ENCODE measurements at regions not wholly inside any gene's neighbourhood (a gene's known extent, or its start where the extent isn't known, plus 50 kb on each side); places are given as distances from the start of the nearest gene placed in this dataset.

DNA sequence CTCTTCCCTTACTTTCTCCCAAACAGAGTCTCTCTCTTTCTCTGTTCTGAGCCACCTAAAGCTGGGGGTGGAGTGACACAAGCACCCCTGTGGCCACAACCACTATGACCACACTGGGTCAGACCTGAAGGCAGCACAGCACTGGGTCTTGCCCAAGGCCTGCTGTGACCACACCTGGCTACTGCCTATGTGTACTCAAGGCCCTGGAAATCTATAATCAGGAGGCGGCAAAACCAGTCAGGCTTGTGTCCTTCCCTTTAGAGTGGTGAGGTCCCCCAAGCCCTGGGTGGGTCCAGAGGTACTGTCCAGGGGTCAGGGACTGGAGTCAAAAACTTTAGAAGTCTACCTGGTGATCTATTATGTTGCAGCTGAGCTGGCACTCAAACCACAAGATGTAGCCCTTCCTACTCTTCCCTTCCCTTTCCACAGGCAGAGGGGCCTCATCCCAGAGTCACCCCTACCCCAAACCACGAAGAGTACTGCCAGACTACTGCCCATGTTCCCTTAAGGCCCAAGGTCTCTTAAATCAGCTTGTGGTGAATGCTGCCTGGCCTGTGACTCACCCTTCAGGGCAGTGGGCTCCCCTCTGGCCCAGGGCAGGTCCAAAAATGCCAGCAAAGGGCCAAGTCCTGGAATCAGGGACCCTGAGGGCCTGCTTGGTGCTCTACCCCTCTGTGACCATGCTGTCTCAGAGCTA is 179.8 kb upstream of the DYRK2 start:
- TF ChIP-seq, protein P1, sequence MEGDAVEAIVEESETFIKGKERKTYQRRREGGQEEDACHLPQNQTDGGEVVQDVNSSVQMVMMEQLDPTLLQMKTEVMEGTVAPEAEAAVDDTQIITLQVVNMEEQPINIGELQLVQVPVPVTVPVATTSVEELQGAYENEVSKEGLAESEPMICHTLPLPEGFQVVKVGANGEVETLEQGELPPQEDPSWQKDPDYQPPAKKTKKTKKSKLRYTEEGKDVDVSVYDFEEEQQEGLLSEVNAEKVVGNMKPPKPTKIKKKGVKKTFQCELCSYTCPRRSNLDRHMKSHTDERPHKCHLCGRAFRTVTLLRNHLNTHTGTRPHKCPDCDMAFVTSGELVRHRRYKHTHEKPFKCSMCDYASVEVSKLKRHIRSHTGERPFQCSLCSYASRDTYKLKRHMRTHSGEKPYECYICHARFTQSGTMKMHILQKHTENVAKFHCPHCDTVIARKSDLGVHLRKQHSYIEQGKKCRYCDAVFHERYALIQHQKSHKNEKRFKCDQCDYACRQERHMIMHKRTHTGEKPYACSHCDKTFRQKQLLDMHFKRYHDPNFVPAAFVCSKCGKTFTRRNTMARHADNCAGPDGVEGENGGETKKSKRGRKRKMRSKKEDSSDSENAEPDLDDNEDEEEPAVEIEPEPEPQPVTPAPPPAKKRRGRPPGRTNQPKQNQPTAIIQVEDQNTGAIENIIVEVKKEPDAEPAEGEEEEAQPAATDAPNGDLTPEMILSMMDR (IDR thresholded peaks at IDR 0.05 in 2 of 3, conservative IDR thresholded peaks at IDR 0.05 in 1 of 3; ENCODE audit: borderline replicate concordance in 1 of 3, insufficient read depth in 1 of 3, low read depth in 2 of 3, low read length in 2 of 3) = no peak
- TF ChIP-seq CEBPB (IDR thresholded peaks at IDR 0.05; ENCODE audit: low read depth) = no peak
- no peak for TF ChIP-seq EZH2 (IDR thresholded peaks at IDR 0.05)
- TF ChIP-seq, protein P2, sequence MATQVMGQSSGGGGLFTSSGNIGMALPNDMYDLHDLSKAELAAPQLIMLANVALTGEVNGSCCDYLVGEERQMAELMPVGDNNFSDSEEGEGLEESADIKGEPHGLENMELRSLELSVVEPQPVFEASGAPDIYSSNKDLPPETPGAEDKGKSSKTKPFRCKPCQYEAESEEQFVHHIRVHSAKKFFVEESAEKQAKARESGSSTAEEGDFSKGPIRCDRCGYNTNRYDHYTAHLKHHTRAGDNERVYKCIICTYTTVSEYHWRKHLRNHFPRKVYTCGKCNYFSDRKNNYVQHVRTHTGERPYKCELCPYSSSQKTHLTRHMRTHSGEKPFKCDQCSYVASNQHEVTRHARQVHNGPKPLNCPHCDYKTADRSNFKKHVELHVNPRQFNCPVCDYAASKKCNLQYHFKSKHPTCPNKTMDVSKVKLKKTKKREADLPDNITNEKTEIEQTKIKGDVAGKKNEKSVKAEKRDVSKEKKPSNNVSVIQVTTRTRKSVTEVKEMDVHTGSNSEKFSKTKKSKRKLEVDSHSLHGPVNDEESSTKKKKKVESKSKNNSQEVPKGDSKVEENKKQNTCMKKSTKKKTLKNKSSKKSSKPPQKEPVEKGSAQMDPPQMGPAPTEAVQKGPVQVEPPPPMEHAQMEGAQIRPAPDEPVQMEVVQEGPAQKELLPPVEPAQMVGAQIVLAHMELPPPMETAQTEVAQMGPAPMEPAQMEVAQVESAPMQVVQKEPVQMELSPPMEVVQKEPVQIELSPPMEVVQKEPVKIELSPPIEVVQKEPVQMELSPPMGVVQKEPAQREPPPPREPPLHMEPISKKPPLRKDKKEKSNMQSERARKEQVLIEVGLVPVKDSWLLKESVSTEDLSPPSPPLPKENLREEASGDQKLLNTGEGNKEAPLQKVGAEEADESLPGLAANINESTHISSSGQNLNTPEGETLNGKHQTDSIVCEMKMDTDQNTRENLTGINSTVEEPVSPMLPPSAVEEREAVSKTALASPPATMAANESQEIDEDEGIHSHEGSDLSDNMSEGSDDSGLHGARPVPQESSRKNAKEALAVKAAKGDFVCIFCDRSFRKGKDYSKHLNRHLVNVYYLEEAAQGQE (IDR thresholded peaks at IDR 0.05; ENCODE audit: low read depth) = no peak
- no peak for TF ChIP-seq TCF7L2 (IDR thresholded peaks at IDR 0.05; ENCODE audit: borderline replicate concordance, extremely low read depth, insufficient read depth, insufficient read length)
- TF ChIP-seq SRF (IDR thresholded peaks at IDR 0.05; ENCODE audit: low read depth) = no peak
- no peak for TF ChIP-seq RAD21 (IDR thresholded peaks at IDR 0.05; ENCODE audit: low read depth)
- no peak for TF ChIP-seq SIN3A (IDR thresholded peaks at IDR 0.05; ENCODE audit: low read depth)
- no peak for TF ChIP-seq POLR2AphosphoS5 (IDR thresholded peaks at IDR 0.05; ENCODE audit: low read depth, low read length)
- TF ChIP-seq, protein P3, sequence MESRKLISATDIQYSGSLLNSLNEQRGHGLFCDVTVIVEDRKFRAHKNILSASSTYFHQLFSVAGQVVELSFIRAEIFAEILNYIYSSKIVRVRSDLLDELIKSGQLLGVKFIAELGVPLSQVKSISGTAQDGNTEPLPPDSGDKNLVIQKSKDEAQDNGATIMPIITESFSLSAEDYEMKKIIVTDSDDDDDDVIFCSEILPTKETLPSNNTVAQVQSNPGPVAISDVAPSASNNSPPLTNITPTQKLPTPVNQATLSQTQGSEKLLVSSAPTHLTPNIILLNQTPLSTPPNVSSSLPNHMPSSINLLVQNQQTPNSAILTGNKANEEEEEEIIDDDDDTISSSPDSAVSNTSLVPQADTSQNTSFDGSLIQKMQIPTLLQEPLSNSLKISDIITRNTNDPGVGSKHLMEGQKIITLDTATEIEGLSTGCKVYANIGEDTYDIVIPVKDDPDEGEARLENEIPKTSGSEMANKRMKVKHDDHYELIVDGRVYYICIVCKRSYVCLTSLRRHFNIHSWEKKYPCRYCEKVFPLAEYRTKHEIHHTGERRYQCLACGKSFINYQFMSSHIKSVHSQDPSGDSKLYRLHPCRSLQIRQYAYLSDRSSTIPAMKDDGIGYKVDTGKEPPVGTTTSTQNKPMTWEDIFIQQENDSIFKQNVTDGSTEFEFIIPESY (IDR thresholded peaks at IDR 0.05; ENCODE audit: extremely low read depth, insufficient replicate concordance, low read length) = no peak
- TF ChIP-seq POLR2A (IDR thresholded peaks at IDR 0.05; ENCODE audit: borderline replicate concordance, extremely low read depth, insufficient read depth, insufficient read length) = no peak
